T-helper 2 cell treated with Interferon-gamma antibody and Interleukin-4, amounts not matched to agents 5 μg/mL and 100 μg/mL, for 36 hours (primary cell): ENCODE measurements at regions not wholly inside any gene's neighbourhood (a gene's known extent, or its start where the extent isn't known, plus 50 kb on each side); places are given as distances from the start of the nearest gene placed in this dataset.

Experiments used
- DNase-seq: peaks from one replicate; pipeline ENCODE4 v3.0.0; 2021; ENCODE audit warnings: low spot score
- H3K27ac Mint-ChIP-seq: one replicate; pipeline ENCODE4 v1.8.0; 2021; ENCODE audit warnings: mild to moderate bottlenecking, mixed read lengths
- H3K27me3 Mint-ChIP-seq: one replicate; pipeline ENCODE4 v1.8.0; 2021; ENCODE audit warnings: low read depth, mixed read lengths
- H3K36me3 Mint-ChIP-seq: one replicate; pipeline ENCODE4 v1.8.0; 2021; ENCODE audit warnings: low read depth, mixed read lengths
- H3K4me1 Mint-ChIP-seq: one replicate; pipeline ENCODE4 v1.8.0; 2021; ENCODE audit warnings: low read depth, mixed read lengths
- H3K4me3 Mint-ChIP-seq: one replicate; pipeline ENCODE4 v1.8.0; 2022; ENCODE audit warnings: mild to moderate bottlenecking, moderate library complexity, mixed read lengths
- H3K9me3 Mint-ChIP-seq: one replicate; pipeline ENCODE4 v1.8.0; 2021; ENCODE audit warnings: mixed read lengths

DNA sequence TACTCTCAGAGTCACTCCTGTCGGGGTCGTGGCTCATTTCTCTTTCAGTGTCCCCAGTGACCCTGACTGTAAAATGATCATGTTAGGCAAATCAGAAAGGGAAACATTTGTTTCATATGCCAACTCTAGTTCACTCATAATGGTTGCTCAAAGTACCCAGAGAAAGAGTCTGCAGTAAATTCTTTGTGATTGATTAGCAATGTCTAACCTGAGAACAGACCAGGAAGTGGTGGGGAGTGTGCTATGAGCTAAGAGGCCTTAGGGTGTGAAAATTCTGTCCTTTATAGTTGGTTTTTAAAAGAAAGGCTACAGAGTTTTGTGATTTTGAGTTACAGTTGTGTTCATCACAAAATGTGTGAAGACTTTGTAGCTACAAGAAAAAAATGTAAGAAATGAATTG is 108.9 kb downstream of the EDEM1 start:
- no peak overlapping the region for H3K27ac Mint-ChIP-seq
- DNase-seq, result no peak
- H3K9me3 Mint-ChIP-seq, result no peaks in the 10 kb centered on the region
- peaks cover 3% of the 10 kb centered on the region for H3K27me3 Mint-ChIP-seq
- no peaks in the 10 kb centered on the region for H3K36me3 Mint-ChIP-seq
- no peak overlapping the region for H3K4me3 Mint-ChIP-seq
- H3K4me1 Mint-ChIP-seq, result no peaks in the 10 kb centered on the region

DNA sequence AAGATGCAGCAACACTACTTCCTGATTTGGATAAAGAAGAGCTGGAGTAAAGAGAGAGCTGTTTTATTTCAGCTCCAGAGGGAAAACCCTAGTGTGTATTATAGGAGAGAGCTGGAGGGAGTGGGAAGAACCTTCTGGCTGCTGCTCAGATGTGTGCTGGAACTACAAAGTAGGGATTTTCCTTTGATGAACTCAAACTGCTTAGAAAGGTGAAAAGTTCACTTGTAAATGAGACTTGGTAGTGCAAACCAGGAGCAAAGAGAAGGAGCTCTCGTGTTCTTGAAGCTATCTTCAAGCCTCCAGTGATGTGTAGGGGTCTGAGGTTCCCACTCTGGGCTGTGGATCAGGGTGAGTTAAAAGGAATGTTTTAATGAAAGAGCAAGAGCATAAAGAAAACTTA is 110.4 kb downstream of the EDEM1 start:
- Mint-ChIP-seq H3K4me1 (no peaks in the 10 kb centered on the region), H3K27ac (no peak overlapping the region), H3K36me3 (no peaks in the 10 kb centered on the region), H3K9me3 (no peaks in the 10 kb centered on the region), H3K27me3 (peaks cover 3% of the 10 kb centered on the region), H3K4me3 (no peak overlapping the region)
- no peak for DNase-seq

GRCh38 chr3:5298453-5298852 is 110.9 kb downstream of the EDEM1 start:
- no peaks in the 10 kb centered on the region for H3K36me3 Mint-ChIP-seq
- no peak overlapping the region for H3K27ac Mint-ChIP-seq
- H3K4me1 Mint-ChIP-seq, result no peaks in the 10 kb centered on the region
- no peak for DNase-seq
- no peaks in the 10 kb centered on the region for H3K9me3 Mint-ChIP-seq
- peaks cover 3% of the 10 kb centered on the region for H3K27me3 Mint-ChIP-seq
- H3K4me3 Mint-ChIP-seq, result no peak overlapping the region

- H3K27me3 Mint-ChIP-seq, result peaks cover 6% of the 10 kb centered on the region
- H3K4me1 Mint-ChIP-seq, result no peaks in the 10 kb centered on the region
- no peaks in the 10 kb centered on the region for H3K36me3 Mint-ChIP-seq
- no peak overlapping the region for H3K27ac Mint-ChIP-seq
- DNase-seq, result no peak
- no peak overlapping the region for H3K4me3 Mint-ChIP-seq
- H3K9me3 Mint-ChIP-seq, result no peaks in the 10 kb centered on the region
Measured at GRCh38 chr3:5299161-5299560, 111.7 kb downstream of the EDEM1 start.

DNA sequence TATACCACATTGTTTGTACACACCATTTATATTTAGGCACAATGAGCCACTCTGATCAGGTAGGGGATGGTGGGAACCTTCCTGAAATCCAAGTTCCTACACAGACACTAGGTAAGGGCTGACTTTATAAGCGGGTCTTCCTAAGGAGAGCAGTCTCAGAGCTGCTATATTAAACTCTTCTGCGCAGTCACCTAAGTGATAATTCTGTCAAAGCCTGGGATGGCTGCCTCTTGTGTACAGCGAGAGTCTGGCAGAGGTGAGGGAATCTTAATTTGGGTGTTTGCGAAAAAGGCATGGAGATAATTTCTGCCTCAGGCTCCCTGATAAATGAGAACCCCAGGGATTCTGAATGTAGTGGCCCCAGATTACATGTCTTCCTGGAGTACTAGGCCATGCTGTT is 113.1 kb downstream of the EDEM1 start:
- Mint-ChIP-seq H3K4me3 (no peak overlapping the region), H3K9me3 (no peaks in the 10 kb centered on the region), H3K27ac (no peak overlapping the region), H3K36me3 (no peaks in the 10 kb centered on the region), H3K27me3 (peaks cover 6% of the 10 kb centered on the region), H3K4me1 (no peaks in the 10 kb centered on the region)
- no peak for DNase-seq

- H3K4me1 Mint-ChIP-seq, result no peaks in the 10 kb centered on the region
- H3K27ac Mint-ChIP-seq, result no peak overlapping the region
- no peaks in the 10 kb centered on the region for H3K9me3 Mint-ChIP-seq
- H3K36me3 Mint-ChIP-seq, result no peaks in the 10 kb centered on the region
- peaks cover 6% of the 10 kb centered on the region for H3K27me3 Mint-ChIP-seq
- H3K4me3 Mint-ChIP-seq, result no peak overlapping the region
- DNase-seq, result no peak
Measured at GRCh38 chr3:5301651-5302297, 114.3 kb downstream of the EDEM1 start.

DNA sequence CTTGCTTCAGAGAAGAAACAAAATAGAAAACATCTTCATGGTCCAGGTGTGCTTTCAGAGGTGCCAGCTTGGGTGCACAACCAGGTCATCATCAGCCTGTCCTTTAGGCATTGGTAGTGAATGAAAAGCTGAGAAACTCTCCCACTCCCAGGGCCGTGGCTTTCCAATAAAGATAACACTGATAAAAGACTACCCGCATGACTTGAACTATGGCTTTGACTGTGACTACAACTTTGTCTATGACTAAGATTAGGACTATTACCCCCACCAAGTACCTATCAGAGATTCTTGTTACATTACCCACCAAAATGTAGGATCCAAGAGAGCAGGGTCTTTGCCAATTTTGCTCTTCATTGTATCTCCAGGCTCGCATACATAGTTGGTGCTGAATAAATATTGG is 115.2 kb downstream of the EDEM1 start:
- Mint-ChIP-seq H3K9me3 (no peaks in the 10 kb centered on the region), H3K4me1 (no peaks in the 10 kb centered on the region), H3K27ac (no peak overlapping the region)

GRCh38 chr3:5304188-5304587 is 116.7 kb downstream of the EDEM1 start:
- H3K36me3 Mint-ChIP-seq, result no peaks in the 10 kb centered on the region
- H3K27me3 Mint-ChIP-seq, result peaks cover 5% of the 10 kb centered on the region
- H3K4me1 Mint-ChIP-seq, result no peaks in the 10 kb centered on the region
- H3K9me3 Mint-ChIP-seq, result no peaks in the 10 kb centered on the region
- H3K27ac Mint-ChIP-seq, result no peak overlapping the region
- no peak overlapping the region for H3K4me3 Mint-ChIP-seq
- no peak for DNase-seq

More for the DNA sequence above, 115.2 kb downstream of the EDEM1 start:
- H3K36me3 Mint-ChIP-seq, result no peaks in the 10 kb centered on the region
- H3K27me3 Mint-ChIP-seq, result peaks cover 6% of the 10 kb centered on the region
- no peak overlapping the region for H3K4me3 Mint-ChIP-seq
- DNase-seq, result no peak

DNA sequence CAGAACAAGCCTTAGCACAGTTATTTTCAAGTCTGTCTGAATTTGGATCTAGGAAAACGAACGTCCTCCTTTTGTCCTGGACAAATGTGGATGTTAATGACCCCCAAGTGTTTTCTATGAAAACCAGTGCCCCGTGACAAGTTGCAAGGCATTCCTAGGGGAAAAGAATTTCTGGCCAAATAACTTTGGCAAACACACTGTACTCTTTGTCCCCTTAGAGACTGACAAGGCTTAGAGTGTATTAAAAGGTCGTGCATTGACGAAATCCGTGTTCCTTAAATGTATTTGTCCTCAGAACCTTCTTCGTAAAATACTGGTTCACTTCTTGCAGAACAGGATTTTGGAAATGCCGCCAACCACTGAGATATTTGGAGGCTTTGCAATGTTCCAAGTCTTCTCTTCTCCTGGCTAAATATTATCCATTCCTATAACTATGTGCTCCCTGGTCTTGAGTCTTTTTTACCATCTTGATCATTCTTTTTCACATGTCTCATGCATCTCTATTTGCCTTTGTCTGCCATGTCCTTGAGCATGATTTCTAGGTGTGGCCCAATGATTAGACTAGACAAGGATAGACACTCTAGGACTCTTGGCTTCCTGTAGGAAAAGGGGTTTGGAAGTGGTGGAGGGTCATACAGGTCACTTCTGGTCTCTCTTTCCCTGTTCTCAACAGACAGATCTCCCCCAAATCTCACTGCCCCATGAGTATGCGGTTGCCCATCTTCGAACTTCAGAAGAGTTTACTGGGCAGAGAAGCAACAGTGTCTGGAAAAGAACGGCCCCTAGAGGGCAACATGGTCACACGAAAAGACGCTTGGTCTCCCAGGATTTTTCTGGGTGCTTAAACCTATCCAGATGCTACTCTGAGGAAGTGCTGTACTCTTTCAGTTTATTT is 117.5 kb downstream of the EDEM1 start:
- H3K27me3 Mint-ChIP-seq, result peaks cover 2% of the 10 kb centered on the region
- H3K4me1 Mint-ChIP-seq, result no peaks in the 10 kb centered on the region
- no peak overlapping the region for H3K27ac Mint-ChIP-seq
- no peak for DNase-seq
- H3K36me3 Mint-ChIP-seq, result no peaks in the 10 kb centered on the region
- H3K4me3 Mint-ChIP-seq, result no peak overlapping the region
- no peaks in the 10 kb centered on the region for H3K9me3 Mint-ChIP-seq

- Mint-ChIP-seq H3K9me3 (no peaks in the 10 kb centered on the region), H3K36me3 (no peaks in the 10 kb centered on the region), H3K4me3 (no peak overlapping the region), H3K27ac (no peak overlapping the region), H3K27me3 (peaks cover 2% of the 10 kb centered on the region), H3K4me1 (no peaks in the 10 kb centered on the region)
- no peak for DNase-seq
Measured at GRCh38 chr3:5305684-5305989, 118.1 kb downstream of the EDEM1 start.

GRCh38 chr3:5309171-5309570 is 121.7 kb downstream of the EDEM1 start:
- H3K9me3 Mint-ChIP-seq, result no peaks in the 10 kb centered on the region
- DNase-seq, result no peak
- no peak overlapping the region for H3K4me3 Mint-ChIP-seq
- H3K36me3 Mint-ChIP-seq, result no peaks in the 10 kb centered on the region
- H3K27ac Mint-ChIP-seq, result no peak overlapping the region
- no peaks in the 10 kb centered on the region for H3K27me3 Mint-ChIP-seq
- no peaks in the 10 kb centered on the region for H3K4me1 Mint-ChIP-seq

- H3K4me3 Mint-ChIP-seq, result no peak overlapping the region
- H3K27ac Mint-ChIP-seq, result no peak overlapping the region
Measured at GRCh38 chr3:5309602-5310001, 122.1 kb downstream of the EDEM1 start.

DNA sequence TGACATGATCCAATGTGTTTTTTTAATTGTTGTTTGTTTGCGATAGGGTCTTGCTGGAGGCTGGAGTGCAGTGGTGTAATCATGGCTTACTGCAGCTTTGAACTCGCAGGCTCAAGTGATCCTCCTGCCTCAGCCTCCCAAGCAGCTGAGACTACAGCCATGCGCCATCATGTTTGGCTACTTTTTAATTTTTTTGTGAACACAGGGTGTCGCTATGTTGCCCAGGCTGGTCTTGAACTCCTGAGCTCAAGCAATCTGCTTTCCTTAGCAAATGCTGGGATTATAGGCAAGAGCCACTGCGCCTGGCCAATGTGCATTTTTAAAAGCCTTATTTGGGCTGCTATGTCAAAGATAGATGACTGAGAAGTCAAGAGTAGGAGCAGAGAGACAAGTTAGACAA is 123.0 kb downstream of the EDEM1 start:
- no peak for DNase-seq
- H3K9me3 Mint-ChIP-seq, result no peaks in the 10 kb centered on the region
- H3K4me1 Mint-ChIP-seq, result no peaks in the 10 kb centered on the region
- H3K27me3 Mint-ChIP-seq, result no peaks in the 10 kb centered on the region
- no peak overlapping the region for H3K27ac Mint-ChIP-seq
- H3K4me3 Mint-ChIP-seq, result no peak overlapping the region
- H3K36me3 Mint-ChIP-seq, result no peaks in the 10 kb centered on the region

More at GRCh38 chr3:5309602-5310001, 122.1 kb downstream of the EDEM1 start:
- no peaks in the 10 kb centered on the region for H3K36me3 Mint-ChIP-seq
- DNase-seq, result no peak
- no peaks in the 10 kb centered on the region for H3K27me3 Mint-ChIP-seq
- no peaks in the 10 kb centered on the region for H3K4me1 Mint-ChIP-seq
- no peaks in the 10 kb centered on the region for H3K9me3 Mint-ChIP-seq

DNA sequence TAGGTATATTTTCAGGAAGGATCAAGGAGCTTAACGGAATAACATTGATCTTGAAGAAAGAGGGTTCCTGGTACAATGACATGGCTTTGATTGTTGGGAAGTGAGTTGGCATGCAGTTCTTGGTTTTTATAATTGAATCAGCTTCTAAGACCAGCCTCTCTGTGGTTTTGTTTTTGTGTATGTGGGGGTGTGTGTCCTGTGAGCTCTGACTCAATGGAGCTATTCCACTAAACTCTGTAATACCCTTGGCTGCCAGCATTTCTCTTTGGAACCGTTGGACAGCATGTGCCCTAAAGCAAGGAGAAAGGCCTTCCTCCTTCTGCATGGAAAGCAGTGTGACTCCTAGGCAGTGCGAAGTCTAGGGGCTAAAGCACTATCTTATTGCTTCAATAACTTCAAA is 124.8 kb downstream of the EDEM1 start:
- H3K27ac Mint-ChIP-seq, result no peak overlapping the region

More for the DNA sequence above, 124.8 kb downstream of the EDEM1 start:
- Mint-ChIP-seq H3K9me3 (no peaks in the 10 kb centered on the region), H3K27me3 (peaks cover 5% of the 10 kb centered on the region), H3K4me3 (no peak overlapping the region), H3K36me3 (no peaks in the 10 kb centered on the region), H3K4me1 (no peaks in the 10 kb centered on the region)
- no peak for DNase-seq
